ENCODE measurements at regions not wholly inside any gene's neighbourhood (a gene's known extent, or its start where the extent isn't known, plus 50 kb on each side); places are given as distances from the start of the nearest gene placed in this dataset.

- TF ChIP-seq POLR2A (IDR thresholded peaks at IDR 0.05; ENCODE audit: low read length) = no peak
- TF ChIP-seq GATA1 (IDR thresholded peaks at IDR 0.05; ENCODE audit: low read depth, low read length) = no peak
Measured at GRCh38 chr3:76044601-76045600, 259.6 kb upstream of the ZNF717 start.

Measured in erythroblast (primary cell).